LNCaP clone FGC (cell line): ENCODE measurements at regions not wholly inside any gene's neighbourhood (a gene's known extent, or its start where the extent isn't known, plus 50 kb on each side); places are given as distances from the start of the nearest gene placed in this dataset.

Experiments used
- DNase-seq: peaks from one replicate; pipeline ENCODE4 v3.0.0-alpha.2; 2011; ENCODE audit warnings: low read depth
- H3K4me3 ChIP-seq: 2 replicates; pipeline ENCODE4 v1.5.1; 2011; ENCODE audit warnings: mild to moderate bottlenecking, low read depth, low read length, control low read depth
- CTCF ChIP-seq: IDR thresholded peaks from 2 replicates; pipeline ENCODE4 v1.5.1; 2012; ENCODE audit warnings: mild to moderate bottlenecking; ENCODE audit not compliant: control insufficient read depth, insufficient read depth; ENCODE audit errors: extremely low read depth

GRCh38 chr10:33120275-33120674 lies 162.2 kb upstream of the ITGB1 start:
- TF ChIP-seq CTCF: no peak
- DNase-seq: no peak
- no peak overlapping the region for H3K4me3 ChIP-seq

- H3K4me3 ChIP-seq: no peak overlapping the region
- no peak for DNase-seq
- TF ChIP-seq CTCF: no peak
These were observed 159.8 kb upstream of the ITGB1 start for GRCh38 chr10:33117816-33118215.

GRCh38 chr10:33117230-33117629 lies 159.2 kb upstream of the ITGB1 start:
- no peak for DNase-seq
- no peak for TF ChIP-seq CTCF
- H3K4me3 ChIP-seq: no peak overlapping the region

- peak; percentile 2 for DNase-seq
- H3K4me3 ChIP-seq: no peak overlapping the region
- TF ChIP-seq CTCF: peak; percentile 72
These were observed 158.0 kb upstream of the ITGB1 start for GRCh38 chr10:33115738-33116719.

- no peak for DNase-seq
- TF ChIP-seq CTCF: no peak
- no peak overlapping the region for H3K4me3 ChIP-seq
These were observed 156.5 kb upstream of the ITGB1 start for GRCh38 chr10:33114451-33114952.

- no peak for DNase-seq
- no peak overlapping the region for H3K4me3 ChIP-seq
- no peak for TF ChIP-seq CTCF
These were observed 155.4 kb upstream of the ITGB1 start for GRCh38 chr10:33113466-33113865.
